HL-60 (cell line): ENCODE measurements at regions not wholly inside any gene's neighbourhood (a gene's known extent, or its start where the extent isn't known, plus 50 kb on each side); places are given as distances from the start of the nearest gene placed in this dataset.

ENCODE experiments used
- DNase-seq, 2 experiments: peaks; one replicate each; pipeline ENCODE4 v3.0.0-alpha.2; 2010 to 2020; ENCODE audit warnings: low read depth in 1 of 2, low spot score in 1 of 2
- H3K27ac ChIP-seq: fragments of 250-450 bp; sonication (Bioruptor Pico); replicated peaks from 2 replicates; pipeline ENCODE4 v1.5.1; 2020; ENCODE audit warnings: mild to moderate bottlenecking, moderate library complexity
- H3K27me3 ChIP-seq: fragments of 250-450 bp; sonication (Bioruptor Pico); 2 replicates; pipeline ENCODE4 v1.5.1; 2021; ENCODE audit warnings: mild to moderate bottlenecking, moderate library complexity; ENCODE audit not compliant: insufficient read depth, poor library complexity, severe bottlenecking
- H3K4me3 ChIP-seq: replicated peaks from 2 replicates; pipeline ENCODE4 v1.5.1; 2011; ENCODE audit warnings: mild to moderate bottlenecking, control low read depth, low read length; ENCODE audit not compliant: insufficient read depth
- GABPA ChIP-seq: IDR thresholded peaks from 2 replicates; pipeline ENCODE4 v1.6.1; 2012; ENCODE audit warnings: low read depth
- POLR2AphosphoS5 ChIP-seq: IDR thresholded peaks from 2 replicates; pipeline ENCODE4 v1.6.1; 2012; ENCODE audit warnings: low read depth
- SPI1 ChIP-seq: IDR thresholded peaks from 2 replicates; pipeline ENCODE4 v1.6.1; 2012; ENCODE audit warnings: low read depth, mild to moderate bottlenecking, borderline replicate concordance
- TF ChIP-seq, protein P1 (sequence below): IDR thresholded peaks from one replicate; pipeline ENCODE4 v1.5.1; 2011; ENCODE audit warnings: low read length, control low read depth, inconsistent platforms; ENCODE audit not compliant: insufficient read depth
- TF ChIP-seq, protein P2 (sequence below): IDR thresholded peaks from 2 replicates; pipeline ENCODE4 v1.6.1; 2012; ENCODE audit warnings: low read depth; ENCODE audit not compliant: insufficient replicate concordance

DNA sequence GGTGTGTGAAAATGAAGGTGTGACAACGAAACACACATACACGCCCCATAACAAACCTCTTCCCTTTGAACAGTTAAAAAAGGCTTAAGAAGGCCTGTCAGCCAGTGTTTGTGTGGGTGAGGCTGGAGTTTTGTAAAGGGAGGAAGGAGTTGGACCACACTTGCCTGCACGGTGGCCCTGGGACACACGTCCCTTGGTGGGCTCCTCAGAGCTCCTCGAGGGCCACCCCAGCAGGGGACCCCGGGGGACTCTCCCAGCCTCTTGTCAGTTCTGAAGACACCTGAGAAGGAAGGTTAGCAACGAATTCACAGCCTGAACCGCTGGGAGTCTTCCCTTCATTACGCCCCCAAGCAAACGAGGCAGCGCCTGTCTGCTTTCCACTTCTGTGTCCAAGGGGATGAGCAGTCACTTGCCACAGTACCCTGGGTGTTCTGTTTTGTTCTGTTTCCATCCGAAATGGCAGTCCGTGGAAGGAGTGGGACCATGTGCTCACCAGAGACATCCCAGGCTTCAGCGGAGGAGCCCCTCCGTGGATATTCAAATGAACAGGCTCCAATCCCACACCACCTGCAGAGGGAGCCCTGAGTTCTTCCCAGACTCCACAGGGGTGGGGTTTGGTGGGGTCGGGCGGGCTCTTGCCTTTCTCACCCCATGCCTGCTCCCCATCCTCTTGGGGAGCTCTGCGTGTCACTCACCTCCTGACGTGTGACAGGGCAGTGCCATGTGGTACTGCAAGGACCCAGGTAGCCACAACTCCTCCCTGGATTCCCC lies 68.6 kb downstream of the NRN1 start:
- no peak for TF ChIP-seq GABPA
- TF ChIP-seq, protein P1, sequence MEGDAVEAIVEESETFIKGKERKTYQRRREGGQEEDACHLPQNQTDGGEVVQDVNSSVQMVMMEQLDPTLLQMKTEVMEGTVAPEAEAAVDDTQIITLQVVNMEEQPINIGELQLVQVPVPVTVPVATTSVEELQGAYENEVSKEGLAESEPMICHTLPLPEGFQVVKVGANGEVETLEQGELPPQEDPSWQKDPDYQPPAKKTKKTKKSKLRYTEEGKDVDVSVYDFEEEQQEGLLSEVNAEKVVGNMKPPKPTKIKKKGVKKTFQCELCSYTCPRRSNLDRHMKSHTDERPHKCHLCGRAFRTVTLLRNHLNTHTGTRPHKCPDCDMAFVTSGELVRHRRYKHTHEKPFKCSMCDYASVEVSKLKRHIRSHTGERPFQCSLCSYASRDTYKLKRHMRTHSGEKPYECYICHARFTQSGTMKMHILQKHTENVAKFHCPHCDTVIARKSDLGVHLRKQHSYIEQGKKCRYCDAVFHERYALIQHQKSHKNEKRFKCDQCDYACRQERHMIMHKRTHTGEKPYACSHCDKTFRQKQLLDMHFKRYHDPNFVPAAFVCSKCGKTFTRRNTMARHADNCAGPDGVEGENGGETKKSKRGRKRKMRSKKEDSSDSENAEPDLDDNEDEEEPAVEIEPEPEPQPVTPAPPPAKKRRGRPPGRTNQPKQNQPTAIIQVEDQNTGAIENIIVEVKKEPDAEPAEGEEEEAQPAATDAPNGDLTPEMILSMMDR: no peak
- TF ChIP-seq, protein P2, sequence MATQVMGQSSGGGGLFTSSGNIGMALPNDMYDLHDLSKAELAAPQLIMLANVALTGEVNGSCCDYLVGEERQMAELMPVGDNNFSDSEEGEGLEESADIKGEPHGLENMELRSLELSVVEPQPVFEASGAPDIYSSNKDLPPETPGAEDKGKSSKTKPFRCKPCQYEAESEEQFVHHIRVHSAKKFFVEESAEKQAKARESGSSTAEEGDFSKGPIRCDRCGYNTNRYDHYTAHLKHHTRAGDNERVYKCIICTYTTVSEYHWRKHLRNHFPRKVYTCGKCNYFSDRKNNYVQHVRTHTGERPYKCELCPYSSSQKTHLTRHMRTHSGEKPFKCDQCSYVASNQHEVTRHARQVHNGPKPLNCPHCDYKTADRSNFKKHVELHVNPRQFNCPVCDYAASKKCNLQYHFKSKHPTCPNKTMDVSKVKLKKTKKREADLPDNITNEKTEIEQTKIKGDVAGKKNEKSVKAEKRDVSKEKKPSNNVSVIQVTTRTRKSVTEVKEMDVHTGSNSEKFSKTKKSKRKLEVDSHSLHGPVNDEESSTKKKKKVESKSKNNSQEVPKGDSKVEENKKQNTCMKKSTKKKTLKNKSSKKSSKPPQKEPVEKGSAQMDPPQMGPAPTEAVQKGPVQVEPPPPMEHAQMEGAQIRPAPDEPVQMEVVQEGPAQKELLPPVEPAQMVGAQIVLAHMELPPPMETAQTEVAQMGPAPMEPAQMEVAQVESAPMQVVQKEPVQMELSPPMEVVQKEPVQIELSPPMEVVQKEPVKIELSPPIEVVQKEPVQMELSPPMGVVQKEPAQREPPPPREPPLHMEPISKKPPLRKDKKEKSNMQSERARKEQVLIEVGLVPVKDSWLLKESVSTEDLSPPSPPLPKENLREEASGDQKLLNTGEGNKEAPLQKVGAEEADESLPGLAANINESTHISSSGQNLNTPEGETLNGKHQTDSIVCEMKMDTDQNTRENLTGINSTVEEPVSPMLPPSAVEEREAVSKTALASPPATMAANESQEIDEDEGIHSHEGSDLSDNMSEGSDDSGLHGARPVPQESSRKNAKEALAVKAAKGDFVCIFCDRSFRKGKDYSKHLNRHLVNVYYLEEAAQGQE: no peak
- no peak for TF ChIP-seq POLR2AphosphoS5
- no peak for TF ChIP-seq SPI1
- peaks cover 2% of the 10 kb centered on the region for H3K27me3 ChIP-seq
- H3K4me3 ChIP-seq: no peak overlapping the region
- DNase-seq: no peak
- H3K27ac ChIP-seq: no peak overlapping the region

DNA sequence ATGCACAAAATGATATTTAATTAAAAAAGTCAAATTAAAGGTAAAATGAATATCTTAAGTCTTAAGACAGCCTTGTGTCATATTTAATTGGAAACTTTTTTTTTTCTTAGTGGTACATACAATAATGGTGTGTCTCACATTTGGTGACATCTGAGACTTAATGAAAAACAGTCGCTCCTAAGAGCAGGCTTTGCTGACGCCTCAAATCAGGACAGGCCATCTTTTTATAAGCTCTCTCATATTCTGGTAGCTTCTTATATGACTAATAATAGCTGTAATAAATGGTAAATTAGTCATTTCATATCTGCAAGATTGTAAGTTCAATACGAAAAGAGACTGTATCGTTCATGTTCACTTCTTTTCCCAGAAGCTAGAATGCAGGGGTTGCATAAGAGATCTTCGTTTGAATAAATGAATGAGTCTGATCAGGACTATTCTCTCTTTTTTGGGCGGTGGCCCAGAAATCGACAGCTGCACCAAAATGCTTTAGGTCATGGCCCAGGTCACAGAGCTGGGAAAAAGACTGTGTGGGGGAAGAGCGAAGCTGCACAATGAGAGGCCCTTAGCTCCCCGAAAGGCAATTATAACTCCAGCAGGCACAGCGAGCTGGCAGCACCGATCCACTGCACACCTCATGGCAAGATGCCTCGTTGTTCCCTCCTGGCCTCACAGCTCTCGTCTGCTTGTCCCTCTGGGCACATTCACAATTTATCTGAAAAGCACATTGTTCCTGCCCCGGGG lies 69.4 kb downstream of the NRN1 start:
- TF ChIP-seq POLR2AphosphoS5: no peak
- TF ChIP-seq SPI1: no peak
- TF ChIP-seq, protein P1: no peak
- TF ChIP-seq, protein P2: no peak
- DNase-seq: no peak
- no peak overlapping the region for H3K27ac ChIP-seq
- H3K27me3 ChIP-seq: peaks cover 2% of the 10 kb centered on the region
- H3K4me3 ChIP-seq: no peak overlapping the region

DNA sequence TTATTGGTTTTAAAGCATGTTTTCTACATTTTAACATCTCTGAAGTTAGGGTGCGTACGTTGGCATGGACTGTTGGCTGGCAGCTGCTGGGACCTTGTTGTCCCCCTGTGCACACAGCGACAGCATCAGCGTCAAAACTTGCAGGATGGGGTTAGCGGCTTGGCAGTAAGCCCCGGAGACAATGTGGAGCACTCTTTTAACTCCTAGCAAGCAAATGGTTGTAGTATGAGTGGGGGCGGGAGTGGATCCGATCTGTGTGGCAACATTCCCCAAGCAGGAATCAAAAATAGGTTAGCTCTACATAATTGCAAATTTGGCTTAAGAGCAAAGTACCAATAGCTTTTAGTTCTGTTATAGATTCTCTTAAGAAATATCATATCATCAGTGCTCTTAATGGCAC lies 70.1 kb downstream of the NRN1 start:
- no peak for TF ChIP-seq POLR2AphosphoS5
- TF ChIP-seq, protein P1: no peak
- TF ChIP-seq SPI1: no peak
- TF ChIP-seq, protein P2: no peak
- TF ChIP-seq GABPA: no peak
- no peak overlapping the region for H3K4me3 ChIP-seq
- H3K27me3 ChIP-seq: peaks cover 2% of the 10 kb centered on the region
- no peak overlapping the region for H3K27ac ChIP-seq
- no peak for DNase-seq
